Glomerular visceral epithelial cell (primary cell): ENCODE measurements at regions not wholly inside any gene's neighbourhood (a gene's known extent, or its start where the extent isn't known, plus 50 kb on each side); places are given as distances from the start of the nearest gene placed in this dataset.

Source experiments
- DNase-seq: peaks from one replicate; pipeline ENCODE4 v3.0.0-alpha.2; 2016; ENCODE audit errors: extremely low spot score

GRCh38 chr11:88231894-88232482 is 56.7 kb upstream of the RAB38 start:
- DNase-seq, result peak; percentile 33

GRCh38 chr11:88229303-88229702 is 54.1 kb upstream of the RAB38 start:
- DNase-seq, result no peak
